GM19239 (cell line): ENCODE measurements at regions not wholly inside any gene's neighbourhood (a gene's known extent, or its start where the extent isn't known, plus 50 kb on each side); places are given as distances from the start of the nearest gene placed in this dataset.
A peak's percentile ranks its signal among the peaks of the same experiment; 100 is the strongest.
"Not testable (repeated sequence)": the region's sequence is repeated elsewhere in the genome, so short reads cannot be mapped to it uniquely, and the experiment has no call there.

Source experiments
- DNase-seq: peaks from one replicate; pipeline ENCODE4 v3.0.0; 2011; ENCODE audit warnings: low spot score; ENCODE audit not compliant: insufficient read length
- FAIRE-seq: peaks from 2 replicates; lab custom pipeline; 2011; peaks lifted over from hg19 to GRCh38; lab: Jason Lieb, UNC

DNA sequence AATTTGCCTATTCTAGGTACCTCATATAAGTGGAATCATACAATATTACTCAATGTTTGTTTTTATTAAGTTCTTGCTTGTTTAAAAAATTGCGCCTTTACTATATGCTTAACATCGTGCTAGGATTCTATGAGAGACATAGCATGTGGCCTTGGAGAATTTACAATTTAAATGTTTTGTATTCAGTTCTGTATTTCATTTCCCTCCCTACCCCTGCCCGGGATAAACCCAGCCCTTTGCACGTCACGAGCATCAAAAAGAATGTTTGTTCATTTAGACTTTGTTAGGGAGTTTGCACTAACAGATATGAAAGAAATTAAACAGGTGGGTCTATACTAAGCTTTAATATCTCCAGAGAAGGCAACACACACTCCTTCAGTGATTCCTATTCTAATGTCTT, 75.7 kb downstream of the C18orf54 start:
- no peak for FAIRE-seq
- DNase-seq = no peak

DNA sequence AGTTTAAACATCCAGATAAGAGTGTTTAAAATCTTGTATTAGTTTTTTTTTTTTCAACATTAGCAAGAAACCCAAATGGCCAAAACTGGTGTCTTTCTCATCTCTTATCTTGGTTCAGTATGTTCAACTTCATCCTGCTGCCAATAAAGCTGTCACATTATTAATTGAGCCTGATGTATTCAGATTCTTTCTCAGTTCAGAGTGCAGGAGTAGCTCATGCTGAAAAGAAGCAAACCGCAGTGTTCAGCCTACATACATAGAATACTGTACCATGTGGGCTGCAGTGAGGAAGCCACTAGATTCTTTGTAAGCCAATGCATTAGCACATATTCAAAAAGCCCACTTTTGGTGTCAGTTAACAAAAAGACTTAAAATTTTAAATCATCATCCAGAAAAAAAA, 76.2 kb downstream of the C18orf54 start:
- DNase-seq (no peak), FAIRE-seq (no peak)

DNA sequence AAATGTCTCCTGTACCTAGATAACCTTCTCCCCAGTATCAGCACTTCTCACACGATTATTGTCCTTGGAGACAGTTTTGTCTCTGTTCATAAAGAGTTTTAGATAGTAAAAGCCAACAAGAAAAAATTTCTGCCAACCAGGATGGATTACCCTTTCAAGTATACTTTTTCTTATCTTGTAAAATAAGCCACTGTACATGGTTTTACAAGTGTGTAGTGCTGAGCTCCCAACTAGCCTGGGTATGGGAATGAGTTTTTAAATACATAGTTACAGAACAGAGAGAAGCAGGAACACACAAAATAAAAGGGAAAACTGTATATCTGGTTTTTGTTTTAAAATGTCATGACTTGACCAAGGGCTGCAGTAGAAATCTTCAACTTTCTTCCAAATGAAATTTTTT, 76.7 kb downstream of the C18orf54 start:
- DNase-seq (no peak), FAIRE-seq (no peak)

DNA sequence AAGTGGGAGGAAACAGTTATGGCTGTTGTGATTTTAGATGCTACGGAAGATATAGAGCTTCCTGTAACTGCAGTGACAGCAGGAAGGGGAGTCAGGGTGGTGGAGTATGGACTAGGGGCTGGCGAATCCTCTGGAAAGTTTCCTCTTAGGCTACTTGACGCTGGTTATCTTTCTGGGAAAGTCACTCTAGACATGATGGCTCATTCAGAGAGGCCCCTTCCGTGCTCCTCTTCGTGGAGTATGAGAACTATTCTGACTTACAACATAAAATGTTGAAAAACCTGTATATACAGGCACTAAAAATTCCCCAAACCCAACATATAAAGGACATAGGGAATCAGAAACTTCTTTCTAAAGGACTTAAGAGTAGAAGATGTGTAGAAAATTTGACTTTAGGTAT, 78.8 kb downstream of the C18orf54 start:
- DNase-seq (no peak), FAIRE-seq (no peak)

DNA sequence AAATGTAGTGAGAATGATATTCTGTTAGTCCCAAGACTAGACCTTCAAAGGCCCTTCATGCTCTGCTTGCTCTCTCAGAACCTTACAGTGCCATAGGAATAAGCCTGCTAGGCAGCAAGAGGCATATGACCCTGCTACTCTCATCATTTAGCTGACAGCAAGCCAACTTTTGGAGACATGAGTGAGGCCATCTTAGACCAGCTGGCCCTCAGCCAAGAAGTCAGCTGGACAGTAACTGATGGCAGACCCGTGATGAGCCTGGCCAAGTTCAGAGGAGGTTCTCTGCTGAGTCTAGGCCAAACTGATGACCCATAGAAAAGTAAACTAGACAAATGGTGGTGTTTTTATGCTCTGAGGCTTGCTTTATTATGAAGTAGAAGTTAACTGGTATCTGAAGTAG, 82.6 kb downstream of the C18orf54 start:
- DNase-seq = no peak

DNA sequence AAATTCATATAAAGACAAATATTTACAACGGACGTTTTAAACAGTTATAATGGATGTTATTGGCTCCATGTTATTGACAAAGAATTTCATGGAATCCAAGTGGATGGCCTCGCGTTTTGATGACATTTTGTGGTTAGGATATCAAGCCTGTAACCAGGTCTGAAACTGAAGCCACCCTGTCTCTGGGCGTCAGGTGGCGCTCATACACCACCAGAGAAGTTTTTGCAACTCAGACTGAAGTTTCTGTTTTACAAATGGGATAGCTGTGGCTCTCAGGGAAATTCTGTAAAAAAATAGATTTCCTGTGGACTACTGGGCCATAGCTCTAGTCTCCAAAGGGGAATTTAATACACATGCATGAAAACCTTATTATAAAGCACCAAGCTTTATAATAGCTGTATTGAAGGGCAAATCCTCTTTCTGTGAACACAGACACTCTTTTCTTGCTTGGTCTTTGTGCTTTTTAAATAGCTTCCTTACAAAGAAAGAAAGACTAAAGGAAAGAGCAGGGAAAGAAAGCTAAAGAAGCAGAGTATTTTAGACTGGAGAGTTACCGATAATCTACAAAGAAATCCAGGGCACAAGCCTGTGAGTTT, 86.7 kb downstream of the C18orf54 start:
- DNase-seq (peak; percentile 2), FAIRE-seq (peak; percentile 48)

More for the DNA sequence above, 82.6 kb downstream of the C18orf54 start:
- FAIRE-seq = no peak

DNA sequence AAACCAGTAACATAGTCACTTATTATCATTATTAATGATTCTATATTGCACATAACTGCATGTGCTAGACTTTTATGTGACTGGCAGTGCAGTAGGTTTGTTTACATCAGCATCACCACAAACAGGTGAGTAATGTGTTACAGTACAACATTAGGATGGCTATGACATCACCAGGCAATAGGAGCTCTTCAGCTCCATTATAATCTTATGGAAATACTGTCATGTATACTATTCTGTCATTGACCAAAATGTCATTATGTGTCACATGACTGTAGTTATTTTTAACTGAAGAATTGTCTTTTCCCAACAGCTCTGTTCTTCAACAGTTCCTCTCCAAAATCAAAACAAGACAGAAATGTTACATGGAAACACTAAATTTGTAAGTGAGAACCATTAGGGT, 96.3 kb downstream of the C18orf54 start:
- FAIRE-seq (no peak), DNase-seq (no peak)

DNA sequence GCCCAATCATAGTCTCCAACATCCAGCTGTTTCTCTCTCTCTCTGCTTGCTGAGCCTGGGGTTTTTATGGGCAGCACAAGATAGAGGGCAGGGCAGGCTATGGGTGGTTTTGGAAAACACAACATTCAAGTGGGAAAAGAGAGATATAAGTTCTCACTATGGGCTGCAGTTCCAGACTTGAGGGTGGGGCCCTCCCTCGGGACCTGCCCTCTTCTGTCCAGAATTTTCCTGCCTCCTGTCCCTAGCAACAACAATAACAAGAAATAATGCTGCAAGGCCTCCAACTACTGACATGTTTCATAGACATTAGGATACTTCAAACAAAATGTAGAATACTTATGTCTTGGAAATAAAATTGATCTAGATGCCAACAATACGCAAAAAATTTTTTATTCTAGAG, 107.8 kb downstream of the C18orf54 start:
- DNase-seq (no peak), FAIRE-seq (no peak)

DNA sequence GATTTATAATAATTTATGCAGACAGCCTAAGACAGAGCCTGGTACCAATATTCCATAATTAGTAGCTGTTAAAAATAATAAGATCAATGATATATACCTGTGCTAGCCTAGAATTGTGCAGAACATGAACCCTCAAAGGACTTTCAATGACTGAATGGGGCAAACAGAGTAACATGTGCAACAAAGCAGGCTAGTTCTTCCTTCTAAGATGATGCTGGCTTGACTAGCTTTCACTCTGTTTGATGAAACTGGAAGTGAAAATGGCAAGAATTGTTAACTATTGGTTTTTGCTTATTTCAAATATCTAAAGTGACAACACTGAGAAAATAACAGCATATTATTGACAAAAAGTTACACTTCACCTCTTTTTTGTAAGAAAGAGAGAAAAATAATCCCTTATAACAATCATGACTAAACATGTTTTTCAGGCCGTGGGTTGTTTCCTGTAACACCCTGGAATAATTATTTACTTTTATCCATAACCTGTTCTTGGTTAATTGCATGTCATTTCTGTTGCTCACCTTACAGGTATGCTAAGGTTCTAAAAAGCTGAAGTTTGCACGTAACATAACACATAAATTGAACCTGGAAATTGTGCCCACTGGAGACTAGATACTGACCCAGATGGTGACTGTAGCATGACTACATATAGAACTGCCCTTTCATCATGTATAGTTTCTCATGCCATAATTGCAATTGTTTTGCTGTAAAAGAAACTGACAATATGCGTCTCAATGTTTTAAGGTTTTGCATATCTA, 108.7 kb downstream of the C18orf54 start:
- peak; percentile 21 for FAIRE-seq
- DNase-seq = no peak

DNA sequence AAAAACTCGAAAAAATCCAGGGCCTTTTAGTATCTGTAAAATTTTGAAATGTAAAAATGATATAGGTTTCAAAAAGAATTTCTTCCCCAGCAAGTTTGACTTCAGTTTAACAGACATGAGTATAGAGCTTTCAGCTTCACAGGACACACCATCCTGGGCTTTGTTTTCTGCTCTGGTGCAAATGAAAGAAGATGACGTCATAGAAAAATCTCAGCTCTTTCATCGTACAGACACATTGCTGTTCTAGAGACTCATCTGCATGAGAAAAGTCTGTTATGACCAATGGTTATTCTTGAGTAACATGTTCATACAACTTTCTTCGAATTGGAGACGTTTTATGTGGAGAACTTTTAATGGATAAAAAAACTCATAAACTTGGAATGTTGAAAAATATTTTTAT, 111.7 kb upstream of the DYNAP start:
- DNase-seq = no peak
- no peak for FAIRE-seq

DNA sequence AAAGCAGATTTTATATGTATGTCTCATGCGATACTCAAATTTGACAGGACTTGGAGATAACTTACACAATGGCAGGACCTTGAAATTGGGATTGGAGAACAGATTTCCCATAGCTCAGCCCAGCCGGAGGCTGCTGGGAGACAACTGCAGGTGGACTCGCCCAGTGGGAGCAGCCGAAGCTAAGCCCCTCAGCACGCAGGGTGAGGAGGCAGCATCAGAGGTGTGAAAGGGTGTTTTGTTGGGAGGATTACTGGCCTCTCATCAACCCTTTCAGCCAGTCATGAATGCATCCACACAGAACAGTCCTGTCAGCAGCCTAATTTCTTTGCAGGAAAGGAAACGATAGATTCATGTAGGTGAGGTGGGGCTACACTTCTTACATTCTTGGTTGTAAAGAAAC, 110.4 kb upstream of the DYNAP start:
- FAIRE-seq = no peak

DNA sequence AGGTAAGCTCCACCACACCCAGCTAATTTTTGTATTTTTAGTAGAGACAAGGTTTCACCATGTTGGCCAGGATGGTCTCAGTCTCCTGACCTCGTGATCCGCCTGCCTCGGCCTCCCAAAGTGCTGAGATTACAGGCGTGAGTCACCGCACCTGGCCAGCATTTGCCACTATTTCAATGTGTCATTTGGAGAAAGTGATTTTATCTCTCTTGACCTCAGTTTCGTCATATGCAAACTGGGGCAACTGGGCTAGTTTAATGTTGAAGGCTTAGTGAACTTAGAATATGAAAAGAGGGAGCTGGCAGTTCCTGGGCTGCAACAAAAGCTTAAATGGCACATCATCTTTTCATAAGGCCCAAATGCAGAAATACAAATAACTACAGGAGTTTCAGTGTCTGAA, 88.6 kb upstream of the DYNAP start:
- not testable (repeated sequence) for FAIRE-seq, DNase-seq

More for the DNA sequence above, 110.4 kb upstream of the DYNAP start:
- no peak for DNase-seq

DNA sequence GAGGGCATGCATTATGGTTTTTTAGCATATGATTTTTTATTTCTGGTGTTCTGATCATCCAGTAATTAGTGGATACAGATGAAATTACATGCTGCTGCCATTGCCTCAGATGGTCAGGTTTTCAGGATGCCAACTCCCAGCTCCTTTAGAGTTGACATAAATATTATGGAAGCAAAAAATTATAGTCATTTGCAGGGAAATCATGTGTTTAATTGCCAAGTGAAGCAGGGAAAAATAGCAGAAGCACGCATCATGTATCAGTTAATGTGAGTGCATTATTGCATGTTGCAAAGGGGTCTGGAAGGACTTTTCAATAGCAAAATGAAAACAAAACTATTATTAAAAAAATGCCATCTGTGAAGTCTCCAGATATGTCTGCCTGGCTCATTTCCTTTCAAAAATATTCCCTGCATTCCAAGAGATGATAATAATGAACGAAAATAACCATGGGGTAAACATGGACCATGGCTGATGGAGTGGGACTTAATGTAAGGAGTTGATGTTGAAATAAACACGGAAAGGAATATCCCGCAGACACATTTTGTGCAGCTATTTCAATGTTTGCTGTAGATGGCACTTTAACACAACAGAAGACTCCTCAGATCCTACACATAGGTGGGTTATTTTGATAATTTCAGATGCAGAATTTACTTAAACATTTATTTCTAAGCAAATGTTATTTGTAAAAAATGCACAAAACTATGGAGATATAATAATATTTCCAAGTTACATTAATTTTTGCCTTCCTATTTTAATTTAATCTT, 87.7 kb upstream of the DYNAP start:
- no peak for DNase-seq
- FAIRE-seq = no peak

DNA sequence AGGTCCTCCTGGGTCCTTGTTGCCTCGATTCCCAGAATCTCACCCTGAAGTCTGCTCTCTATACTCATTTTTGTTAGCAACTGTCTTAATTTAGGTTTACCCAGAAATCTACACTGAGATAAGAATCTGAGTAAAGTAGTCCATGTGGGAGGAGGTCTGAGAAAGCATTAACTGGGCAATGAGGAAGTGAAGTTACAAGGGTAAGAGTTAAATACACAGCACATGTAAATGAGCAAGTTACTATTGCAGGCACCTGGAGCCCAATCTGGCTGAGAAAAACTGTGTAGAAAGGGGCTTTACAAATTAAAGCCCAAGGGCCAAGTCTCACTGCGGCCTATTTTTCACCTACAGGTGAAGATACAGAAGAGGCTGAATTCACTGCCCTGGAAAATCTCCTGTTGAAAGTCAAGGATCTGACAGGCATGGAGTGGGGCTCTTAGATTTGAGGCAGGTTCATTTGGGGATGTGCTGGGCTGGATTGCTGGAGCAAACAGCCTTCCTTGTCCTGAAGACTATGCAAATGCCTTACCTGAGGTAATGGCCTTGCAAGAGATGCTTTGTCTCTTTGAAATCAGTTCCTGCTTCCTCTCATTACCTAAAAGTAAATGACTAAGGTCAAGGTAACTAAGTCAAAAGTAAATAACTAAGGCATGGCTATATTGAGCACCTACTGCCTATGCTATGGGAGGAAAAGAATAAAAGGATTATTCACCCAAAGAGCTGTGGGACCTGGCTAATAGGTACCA, 84.4 kb upstream of the DYNAP start:
- no peak for DNase-seq
- no peak for FAIRE-seq

DNA sequence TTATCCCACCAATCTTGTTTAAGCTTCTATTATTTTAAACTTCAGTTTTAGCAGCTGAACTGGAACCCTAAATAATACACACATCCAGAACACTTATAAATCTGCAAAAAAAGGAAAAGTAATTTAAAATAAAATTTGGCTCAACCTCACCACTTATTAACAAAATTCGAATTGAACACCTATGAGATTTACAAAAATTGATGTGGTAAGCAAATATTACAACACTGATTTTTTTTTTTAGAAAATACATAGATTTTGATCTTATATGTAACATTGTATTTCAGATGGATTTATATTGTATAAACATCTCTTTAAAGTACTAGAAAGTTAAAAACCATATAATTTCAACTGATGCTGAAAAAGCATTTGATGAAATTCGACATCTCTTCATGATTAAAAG, 81.3 kb upstream of the DYNAP start:
- DNase-seq (no peak), FAIRE-seq (no peak)

DNA sequence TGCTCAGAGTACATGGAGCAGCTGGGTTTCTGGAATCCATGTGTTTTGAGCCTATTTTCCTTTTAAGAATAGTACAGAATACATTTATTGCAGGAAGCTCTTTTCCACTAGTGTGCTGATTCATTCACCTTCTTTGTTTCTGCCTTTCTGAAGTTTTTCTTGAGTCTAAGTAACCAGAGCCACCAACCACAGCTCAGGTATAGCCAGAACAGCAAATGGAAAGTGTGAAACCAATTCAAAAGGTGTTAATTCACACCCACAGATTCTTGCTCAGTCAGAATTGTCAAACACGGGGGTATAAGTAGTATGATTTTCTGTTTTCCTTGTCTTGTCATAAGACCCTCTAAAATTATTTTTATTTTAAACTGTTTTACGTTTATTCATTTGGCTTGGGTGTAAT, 75.9 kb upstream of the DYNAP start:
- FAIRE-seq (no peak), DNase-seq (no peak)

DNA sequence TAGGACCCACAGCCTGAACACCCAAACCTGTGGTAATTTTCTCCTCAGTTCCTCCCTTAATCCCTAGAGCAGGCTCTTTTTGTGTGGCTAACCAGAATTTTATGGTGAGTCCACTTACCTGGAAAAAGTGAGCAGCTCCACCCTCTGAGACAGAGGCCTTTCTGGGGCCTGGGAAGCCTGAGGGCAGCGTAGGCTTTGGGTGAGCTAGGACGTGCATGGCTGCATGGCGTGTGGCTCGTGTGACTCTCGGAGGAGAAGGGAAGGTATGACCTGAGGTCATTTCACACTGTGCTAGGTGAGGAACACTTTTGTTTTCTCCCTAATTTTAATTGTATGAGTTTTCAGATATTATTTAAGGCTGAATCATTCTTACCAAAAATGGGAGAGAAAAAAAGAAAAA, 73.5 kb upstream of the DYNAP start:
- DNase-seq (no peak), FAIRE-seq (no peak)

DNA sequence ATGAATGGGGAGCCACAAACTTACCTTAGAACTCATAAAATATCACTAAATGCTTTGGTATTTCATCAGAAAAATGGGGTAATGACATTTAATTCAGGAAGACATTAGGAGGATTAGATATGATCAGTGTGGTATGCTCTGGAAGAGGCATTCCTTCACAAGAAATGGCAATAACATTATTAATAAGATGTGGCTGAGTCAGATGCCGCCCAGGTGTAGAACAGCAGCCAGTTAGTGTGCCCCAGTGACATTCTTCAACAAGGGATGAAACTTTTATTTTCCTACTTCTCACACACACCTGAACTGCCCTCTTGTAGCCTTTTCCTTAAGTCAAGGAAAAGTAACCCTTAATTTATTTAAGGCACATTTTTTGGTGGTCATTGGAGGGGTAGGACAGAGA, 69.2 kb upstream of the DYNAP start:
- FAIRE-seq (no peak), DNase-seq (no peak)

DNA sequence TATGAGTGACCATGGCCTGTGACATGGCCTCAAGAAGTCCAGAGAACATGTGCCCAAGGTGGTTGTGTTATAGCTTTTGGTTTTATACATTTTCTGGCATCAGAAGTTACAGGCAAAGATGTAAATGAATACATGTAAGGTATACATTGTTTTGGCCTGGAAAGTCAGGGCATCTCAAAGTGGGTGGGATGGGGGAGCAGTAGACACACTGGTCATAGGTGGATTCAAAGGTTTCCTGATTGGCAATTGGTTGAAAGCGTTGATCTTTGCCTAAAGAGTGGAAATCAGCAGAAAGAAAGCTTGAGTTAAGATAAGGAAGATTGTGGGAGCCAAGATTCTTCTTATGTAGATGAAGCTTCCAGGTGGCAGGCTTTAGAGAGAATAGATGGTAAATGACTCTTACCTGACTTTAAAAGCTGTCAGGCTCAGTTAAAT, 62.1 kb upstream of the DYNAP start:
- DNase-seq = no peak
- FAIRE-seq = no peak

DNA sequence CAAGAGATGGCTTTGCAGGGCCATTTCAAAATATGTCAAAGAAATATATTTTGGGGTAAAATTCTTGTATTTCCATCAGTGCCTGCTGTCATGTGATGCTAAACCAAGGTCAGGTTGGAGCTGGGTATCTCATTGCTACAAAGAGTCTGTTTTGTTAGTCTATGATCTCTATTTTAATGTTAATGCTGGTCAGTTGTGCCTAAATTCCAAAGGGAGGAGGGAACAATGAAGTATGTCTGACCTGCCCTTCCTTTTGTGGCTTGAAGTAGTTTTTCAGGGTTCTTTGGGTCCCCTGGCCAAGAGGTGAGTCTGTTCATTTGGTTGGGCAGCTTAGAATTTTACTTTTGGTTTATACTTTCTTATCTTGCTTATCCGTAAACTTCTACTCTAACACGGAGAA, 61.6 kb upstream of the DYNAP start:
- FAIRE-seq (no peak), DNase-seq (no peak)

DNA sequence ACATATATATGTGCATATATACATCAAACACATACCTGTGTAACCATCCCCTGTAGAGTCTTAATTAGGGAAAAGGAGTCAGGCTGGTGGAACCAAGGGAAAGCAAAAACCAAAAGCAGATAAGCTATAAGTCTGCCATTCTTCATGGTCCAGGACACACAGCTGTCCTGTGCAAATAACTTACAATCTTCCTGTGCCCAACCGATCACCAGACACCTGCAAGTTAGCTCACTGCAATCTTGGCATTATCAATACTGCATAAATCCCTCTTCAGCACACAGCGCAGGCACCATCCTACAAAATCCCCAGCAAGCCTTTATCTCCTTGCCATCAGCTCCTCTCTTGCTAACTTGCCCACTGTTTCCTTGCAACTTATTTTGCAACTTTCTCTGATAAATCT, 60.8 kb upstream of the DYNAP start:
- no peak for FAIRE-seq
- DNase-seq = no peak
